Adrenal gland (tissue), 5 donors: ENCODE measurements at regions not wholly inside any gene's neighbourhood (a gene's known extent, or its start where the extent isn't known, plus 50 kb on each side); places are given as distances from the start of the nearest gene placed in this dataset.
"Not testable (repeated sequence)": the region's sequence is repeated elsewhere in the genome, so short reads cannot be mapped to it uniquely, and the experiment has no call there.

ENCODE experiments used
- CTCF ChIP-seq, 6 experiments: fragments of 450-650 bp in 4 of 6; fragments of 200-600 bp in 2 of 6; sonication (generic) in 1 of 6; IDR thresholded peaks; 1 replicate in 5 of 6; 2 replicates in 1 of 6; pipeline versions ENCODE4 v1.5.1 to v1.8.0; 2016 to 2021; ENCODE audit warnings: antibody characterized with exemption in 6 of 6, mild to moderate bottlenecking in 2 of 6, moderate library complexity in 1 of 6
- POLR2A ChIP-seq, 2 donors: fragments of 450-650 bp; IDR thresholded peaks; one replicate each; pipeline ENCODE4 v1.6.1; 2017; ENCODE audit warnings: antibody characterized with exemption in 2 of 2, mild to moderate bottlenecking in 2 of 2, moderate library complexity in 1 of 2
- donor health status: DM: no; HTN: no; CAD: no.

- not testable (repeated sequence) for TF ChIP-seq CTCF, POLR2A (IDR thresholded peaks at IDR 0.05)
Measured at GRCh38 chr10:5292970-5293369, 71.8 kb upstream of the UCN3 start.
